C4-2B (cell line): ENCODE measurements at regions not wholly inside any gene's neighbourhood (a gene's known extent, or its start where the extent isn't known, plus 50 kb on each side); places are given as distances from the start of the nearest gene placed in this dataset.

ENCODE experiments used
- ZFX ChIP-seq: fragments of 450-650 bp; IDR thresholded peaks from 2 replicates; pipeline ENCODE4 v1.6.1; 2017
- TF ChIP-seq, protein P1 (sequence below): fragments of 450-650 bp; conservative IDR thresholded peaks from 2 replicates; pipeline ENCODE4 v1.5.1; 2017; ENCODE audit warnings: mild to moderate bottlenecking

DNA sequence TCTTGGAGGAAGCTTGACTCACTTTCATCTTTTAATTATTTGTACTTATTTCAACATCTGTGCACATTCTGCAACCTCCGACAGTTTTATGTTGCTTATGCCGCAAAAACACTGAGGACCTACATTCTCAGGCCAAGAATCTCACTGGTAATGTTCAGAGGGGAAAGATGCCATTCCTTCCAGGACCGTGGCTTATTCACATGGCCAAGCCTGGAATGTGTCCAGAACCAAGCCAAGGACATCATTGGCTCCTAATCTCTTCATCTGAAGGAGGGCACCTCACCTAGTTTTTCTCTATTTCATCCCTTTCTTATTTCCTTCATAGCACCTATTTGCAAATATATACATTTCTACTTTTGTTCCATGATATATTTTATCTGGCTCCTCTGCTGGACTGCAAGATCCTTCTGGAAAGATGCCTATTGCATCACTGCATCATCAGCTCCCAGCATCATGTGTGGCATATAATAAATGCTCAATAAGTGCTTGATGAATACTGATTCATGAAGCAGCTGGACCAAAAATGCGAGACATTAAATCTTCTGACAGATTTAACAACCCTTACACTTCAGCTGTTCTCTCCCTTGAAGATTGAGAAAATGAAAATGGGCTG is 377.1 kb downstream of the TNS1 start:
- TF ChIP-seq, protein P1, sequence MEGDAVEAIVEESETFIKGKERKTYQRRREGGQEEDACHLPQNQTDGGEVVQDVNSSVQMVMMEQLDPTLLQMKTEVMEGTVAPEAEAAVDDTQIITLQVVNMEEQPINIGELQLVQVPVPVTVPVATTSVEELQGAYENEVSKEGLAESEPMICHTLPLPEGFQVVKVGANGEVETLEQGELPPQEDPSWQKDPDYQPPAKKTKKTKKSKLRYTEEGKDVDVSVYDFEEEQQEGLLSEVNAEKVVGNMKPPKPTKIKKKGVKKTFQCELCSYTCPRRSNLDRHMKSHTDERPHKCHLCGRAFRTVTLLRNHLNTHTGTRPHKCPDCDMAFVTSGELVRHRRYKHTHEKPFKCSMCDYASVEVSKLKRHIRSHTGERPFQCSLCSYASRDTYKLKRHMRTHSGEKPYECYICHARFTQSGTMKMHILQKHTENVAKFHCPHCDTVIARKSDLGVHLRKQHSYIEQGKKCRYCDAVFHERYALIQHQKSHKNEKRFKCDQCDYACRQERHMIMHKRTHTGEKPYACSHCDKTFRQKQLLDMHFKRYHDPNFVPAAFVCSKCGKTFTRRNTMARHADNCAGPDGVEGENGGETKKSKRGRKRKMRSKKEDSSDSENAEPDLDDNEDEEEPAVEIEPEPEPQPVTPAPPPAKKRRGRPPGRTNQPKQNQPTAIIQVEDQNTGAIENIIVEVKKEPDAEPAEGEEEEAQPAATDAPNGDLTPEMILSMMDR: no peak
- no peak for TF ChIP-seq ZFX
